GM18951 (cell line): ENCODE measurements at regions not wholly inside any gene's neighbourhood (a gene's known extent, or its start where the extent isn't known, plus 50 kb on each side); places are given as distances from the start of the nearest gene placed in this dataset.

ENCODE experiments used
- POLR2A ChIP-seq: IDR thresholded peaks from 4 replicates; pipeline ENCODE4 v1.6.1; 2011; ENCODE audit warnings: mild to moderate bottlenecking; ENCODE audit not compliant: insufficient read length, insufficient read depth; ENCODE audit errors: extremely low read depth
- in situ Hi-C: fragments of 300-500 bp; cut with MboI; formaldehyde crosslinking; loops from one replicate; pipeline ENCODE4 v1.12.0; 2022; ENCODE audit warnings: low sequenced_read_pairs, mixed read lengths, inconsistent platforms; ENCODE audit not compliant: unreplicated experiment

DNA sequence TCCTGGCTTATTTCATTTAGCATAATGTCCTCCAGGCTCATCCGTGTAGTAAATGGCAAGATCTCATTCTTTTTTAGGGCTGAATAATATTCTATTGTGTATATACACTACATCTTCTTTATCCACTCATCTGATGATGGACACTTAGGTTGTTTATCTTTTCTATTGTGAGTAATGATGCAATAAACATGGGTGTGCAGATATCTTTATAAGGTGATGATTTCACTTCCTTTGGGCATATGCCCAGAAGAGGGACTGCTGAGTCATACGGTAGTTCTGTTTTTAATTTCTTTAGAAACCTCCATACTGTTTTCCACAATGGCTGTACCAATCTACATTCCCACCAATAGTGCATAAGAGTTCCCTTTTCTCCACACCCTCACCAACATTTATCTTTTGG is 317.6 kb upstream of the CNKSR2 start:
- TF ChIP-seq POLR2A = no peak
- in situ Hi-C loops = no loop called here

DNA sequence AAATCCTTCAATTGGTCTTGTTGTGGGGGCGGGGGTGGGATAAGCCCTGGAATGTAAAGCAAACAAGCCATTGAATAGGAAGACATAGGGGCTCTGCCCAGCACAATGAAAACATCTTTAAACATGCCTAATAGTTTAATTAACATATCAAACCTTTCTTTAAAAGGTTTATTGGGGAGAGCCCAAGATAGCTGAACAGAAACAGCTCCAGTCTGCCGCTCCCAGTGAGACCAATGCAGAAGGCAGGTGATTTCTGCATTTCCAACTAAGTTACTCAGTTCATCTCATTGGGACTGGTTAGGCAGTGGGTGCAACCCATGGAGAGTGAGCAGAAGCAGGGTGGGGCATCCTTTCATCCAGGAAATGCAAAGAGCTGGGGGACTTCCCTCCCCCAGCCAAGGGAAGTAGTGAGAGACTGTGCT is 327.2 kb upstream of the CNKSR2 start:
- in situ Hi-C loops = no loop called here
- no peak for TF ChIP-seq POLR2A

DNA sequence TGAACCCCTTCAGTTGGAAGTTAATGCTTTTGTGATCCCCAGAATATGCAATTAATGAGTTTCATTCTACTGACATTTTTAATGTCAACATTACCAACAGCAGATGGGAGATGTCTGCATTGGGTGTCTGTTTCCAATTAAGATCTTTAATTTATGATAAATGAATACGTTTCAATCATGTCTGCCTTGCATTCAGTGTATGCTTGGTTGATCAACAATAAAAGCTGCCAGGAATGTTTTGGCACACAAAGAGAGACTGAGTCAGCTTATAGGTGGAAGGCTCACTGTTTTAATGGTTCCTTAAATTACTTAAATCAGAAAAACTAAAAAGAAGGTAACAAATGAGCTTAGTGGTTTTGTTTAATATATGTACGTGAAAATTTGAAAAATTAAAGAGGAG is 359.9 kb upstream of the CNKSR2 start:
- in situ Hi-C loops = no loop called here
- TF ChIP-seq POLR2A = no peak

DNA sequence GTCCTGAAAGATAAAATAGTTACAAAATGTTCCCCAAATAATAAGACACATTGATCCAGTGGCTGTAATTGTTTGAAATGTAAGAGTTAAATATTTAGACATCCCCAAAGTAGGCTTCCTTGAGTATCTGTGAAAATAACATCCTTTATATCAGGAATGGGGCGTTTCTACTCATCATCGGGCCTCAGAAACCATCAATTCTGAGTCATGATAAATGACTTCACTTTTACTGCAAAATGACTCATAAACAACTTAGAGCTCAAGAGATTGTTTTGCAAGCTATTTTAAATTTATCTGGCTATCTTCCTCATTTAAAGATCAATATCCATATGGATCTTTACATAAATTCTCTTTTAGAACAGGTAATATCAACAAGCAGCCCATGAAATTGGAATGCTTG is 369.4 kb upstream of the CNKSR2 start:
- TF ChIP-seq POLR2A = no peak
- in situ Hi-C loops = no loop called here

DNA sequence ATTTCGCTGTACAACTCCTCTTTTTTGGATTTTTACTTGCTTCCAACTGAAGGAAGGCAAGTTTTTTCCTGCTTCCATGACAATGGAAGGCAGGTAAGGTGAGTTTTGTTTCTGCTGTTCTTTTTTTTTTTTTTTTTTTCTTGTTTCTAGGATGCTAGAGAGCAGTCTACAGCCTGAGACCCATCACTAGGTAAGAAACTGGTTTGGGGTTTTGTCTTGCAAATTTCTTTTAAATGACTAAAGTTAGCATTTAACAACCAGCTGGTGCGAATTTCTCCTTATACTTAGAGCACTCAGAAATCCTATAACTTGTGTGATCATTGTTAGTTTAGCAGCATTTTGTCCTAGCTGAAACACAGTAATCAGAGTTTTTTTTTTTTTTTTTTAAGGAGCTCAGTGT is 378.4 kb upstream of the CNKSR2 start:
- in situ Hi-C loops = no loop called here
- no peak for TF ChIP-seq POLR2A

DNA sequence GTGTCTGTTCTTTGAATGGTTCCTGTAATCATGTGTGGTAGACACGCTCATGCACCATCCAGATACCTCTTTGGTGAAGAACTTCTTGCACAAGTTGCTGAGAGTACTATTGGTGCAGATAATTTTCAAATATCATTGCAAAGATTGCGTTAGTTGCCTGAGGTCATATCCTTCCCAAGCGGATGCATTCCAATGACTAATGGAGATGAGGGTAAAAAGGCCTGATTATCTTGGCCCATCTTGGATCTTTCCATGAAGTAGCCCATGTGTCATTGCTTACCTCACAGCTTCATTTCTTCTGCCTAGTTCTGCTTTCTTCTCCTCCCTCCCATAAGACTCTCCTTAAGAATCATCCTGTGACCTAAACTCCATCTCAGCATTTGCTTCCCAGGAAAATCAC is 384.9 kb upstream of the CNKSR2 start:
- TF ChIP-seq POLR2A = no peak
- in situ Hi-C loops = no loop called here

DNA sequence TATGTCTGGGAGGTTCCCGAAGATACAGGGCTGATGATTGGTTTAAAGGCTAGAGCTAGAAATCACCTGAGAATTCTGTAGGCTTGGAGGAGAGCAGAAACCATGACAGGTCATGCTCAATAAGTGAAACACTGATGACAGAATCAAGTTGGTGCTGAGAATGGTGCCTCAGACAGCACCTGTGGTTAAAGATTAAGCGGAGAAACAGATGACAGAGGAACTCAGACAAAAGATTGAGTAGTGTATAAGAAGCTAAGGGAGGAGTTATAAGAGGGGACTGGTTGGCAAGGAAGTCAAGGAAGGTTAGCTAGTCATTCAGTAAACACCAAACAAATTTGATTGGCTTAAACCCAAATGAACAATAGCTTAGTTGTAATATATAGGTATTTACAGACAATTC is 385.4 kb upstream of the CNKSR2 start:
- no peak for TF ChIP-seq POLR2A
- in situ Hi-C loops = no loop called here

DNA sequence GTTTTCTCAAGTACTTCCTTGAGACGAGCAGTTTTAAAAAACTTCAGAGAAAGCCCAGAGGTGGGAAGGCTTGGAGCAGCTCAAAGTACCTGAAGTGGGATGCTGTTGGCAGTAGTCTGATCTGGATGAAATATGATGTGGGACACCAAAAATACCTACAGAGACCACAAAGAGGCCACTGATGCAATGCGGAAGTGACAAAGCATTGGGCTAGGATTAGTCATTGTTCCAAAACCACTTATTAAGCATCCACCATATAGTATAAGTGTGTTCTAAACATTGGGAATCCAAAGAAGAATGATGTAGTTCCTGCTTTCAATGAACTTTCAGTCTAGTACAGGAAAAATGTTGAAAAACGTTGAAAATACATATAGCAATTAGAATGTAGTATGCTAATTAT is 386.1 kb upstream of the CNKSR2 start:
- TF ChIP-seq POLR2A = no peak
- in situ Hi-C loops = no loop called here

DNA sequence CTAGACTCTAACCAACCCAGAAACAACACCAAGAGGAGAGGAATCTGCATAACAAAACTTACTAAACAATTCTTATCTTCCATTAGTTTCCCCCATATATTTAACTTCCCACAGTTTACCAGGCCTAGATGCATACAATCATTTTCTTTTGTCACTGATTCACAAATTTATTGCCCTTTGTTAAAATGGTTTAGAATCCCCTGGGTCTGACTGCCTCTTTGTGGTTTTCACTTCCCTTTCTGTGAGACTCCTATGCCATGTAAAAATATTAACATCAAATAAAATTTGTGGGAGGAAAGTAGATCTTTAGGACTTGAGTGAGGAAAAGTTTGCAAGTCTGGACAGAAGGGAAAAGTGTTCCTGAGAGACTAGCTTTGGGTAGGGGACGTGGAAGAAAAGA is 393.8 kb upstream of the CNKSR2 start:
- in situ Hi-C loops = no loop called here

DNA sequence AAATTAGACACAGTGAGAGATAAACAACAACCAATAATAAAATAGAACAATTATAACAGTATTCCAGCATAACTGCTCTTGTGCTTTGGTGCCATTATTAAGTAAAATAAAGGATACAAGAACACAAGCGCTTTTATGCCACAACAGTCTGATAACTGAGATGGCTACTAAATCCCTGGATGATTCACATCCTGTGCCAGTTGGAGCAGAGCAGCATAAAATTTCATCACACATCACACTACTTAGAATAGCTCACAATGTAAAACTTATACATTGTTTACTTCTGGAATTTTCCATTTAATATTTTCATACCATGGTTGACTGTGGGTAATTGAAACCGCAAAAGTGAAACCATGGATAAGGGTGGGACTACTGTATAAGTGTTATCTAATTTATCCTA is 399.9 kb upstream of the CNKSR2 start:
- TF ChIP-seq POLR2A = no peak
- in situ Hi-C loops = no loop called here

More for the DNA sequence above, 393.8 kb upstream of the CNKSR2 start:
- TF ChIP-seq POLR2A = no peak

DNA sequence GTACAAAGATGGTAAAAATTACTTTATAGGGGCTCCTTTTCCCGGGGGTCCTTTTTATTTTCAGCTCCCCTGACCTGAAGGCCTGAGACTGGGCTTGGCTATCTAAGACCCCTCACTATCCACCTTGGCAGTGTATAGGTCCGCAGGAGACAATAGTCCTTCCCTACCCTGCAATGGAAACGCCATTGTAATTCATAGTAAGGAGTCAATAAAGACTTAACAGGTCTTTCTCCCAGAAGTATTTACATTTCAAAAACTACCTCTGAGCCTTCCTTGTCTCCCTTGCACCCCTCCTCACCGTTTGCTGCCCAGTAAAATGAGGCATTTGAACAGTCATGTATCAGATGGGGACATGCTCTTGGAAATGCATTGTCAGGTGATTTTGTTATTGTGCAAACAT is 401.2 kb upstream of the CNKSR2 start:
- no peak for TF ChIP-seq POLR2A
- in situ Hi-C loops = no loop called here

DNA sequence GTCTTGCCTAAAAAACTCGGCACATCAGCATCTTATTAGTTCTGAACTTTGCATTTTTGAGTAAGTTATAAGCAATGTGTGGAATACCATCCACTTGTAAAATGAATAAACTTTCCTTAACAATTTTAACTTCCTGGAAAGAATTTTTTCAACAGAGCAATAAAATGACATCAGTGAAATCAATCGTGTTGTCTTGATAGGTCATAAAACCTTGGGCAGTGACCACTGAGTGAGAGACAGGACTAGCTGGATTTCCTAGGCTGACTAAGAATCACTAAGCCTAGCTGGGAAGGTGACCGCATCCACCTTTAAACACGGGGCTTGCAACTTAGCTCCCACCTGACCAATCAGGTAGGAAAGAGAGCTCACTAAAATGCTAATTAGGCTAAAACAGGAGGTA is 403.0 kb upstream of the CNKSR2 start:
- in situ Hi-C loops = no loop called here
- TF ChIP-seq POLR2A = no peak

DNA sequence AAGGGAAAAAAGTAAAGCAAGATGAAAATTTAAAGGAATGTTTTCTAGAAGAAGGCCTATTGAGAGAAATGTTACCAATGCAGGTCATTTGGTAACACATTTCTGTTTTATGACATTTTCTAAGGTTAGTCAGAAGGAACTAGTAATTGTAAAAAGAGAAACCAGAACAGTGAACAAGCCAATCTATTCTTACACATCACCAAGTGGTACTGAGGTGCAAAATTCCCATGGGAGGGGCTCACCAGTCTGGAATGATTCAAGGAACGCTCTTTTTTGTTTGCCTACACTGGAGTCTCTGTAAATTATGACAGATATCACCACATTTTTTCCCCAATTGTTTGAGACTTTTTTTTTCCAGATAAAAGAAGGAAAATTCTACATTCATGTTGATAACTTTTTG is 404.7 kb upstream of the CNKSR2 start:
- in situ Hi-C loops = no loop called here
- TF ChIP-seq POLR2A = no peak

DNA sequence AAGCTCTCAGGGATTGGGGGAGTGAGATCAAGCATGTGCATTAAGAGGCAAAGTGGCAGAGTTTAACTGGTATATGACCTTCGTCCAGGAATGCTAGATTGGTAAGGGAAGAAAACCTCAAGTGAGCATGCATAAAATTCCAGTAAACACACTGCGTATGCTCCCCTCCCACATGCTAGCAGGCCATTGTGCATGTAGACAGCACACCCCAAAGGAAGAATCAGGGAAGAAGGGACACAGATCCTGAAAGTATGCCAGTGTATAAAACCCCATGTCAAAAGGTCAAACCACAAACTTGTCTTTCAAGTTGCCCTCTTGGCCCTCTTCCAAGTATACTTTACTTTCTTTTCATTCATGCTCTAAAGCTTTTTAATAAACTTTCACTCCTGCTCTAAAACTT is 405.2 kb upstream of the CNKSR2 start:
- no peak for TF ChIP-seq POLR2A
- in situ Hi-C loops = no loop called here

DNA sequence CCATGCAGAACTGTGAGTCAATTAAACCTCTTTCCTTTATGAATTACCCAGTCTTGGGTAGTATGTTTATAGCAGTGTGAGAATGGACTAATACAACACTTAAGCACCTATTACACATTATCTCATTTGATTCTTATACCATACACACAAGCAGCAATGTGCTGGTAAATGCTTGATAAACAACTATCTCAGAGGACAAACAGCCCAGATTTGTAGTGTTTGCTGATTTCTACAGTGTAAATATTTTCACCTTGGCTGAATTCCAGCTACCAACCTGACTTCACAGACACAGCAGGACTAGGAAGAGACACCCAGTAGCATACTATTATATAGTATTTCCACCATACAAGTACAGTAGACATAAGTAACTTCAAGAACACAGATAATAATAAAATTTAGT is 406.5 kb upstream of the CNKSR2 start:
- TF ChIP-seq POLR2A = no peak
- in situ Hi-C loops = no loop called here
